Non-pigmented ciliary epithelial cell (primary cell): ENCODE measurements at regions not wholly inside any gene's neighbourhood (a gene's known extent, or its start where the extent isn't known, plus 50 kb on each side); places are given as distances from the start of the nearest gene placed in this dataset.
"Not testable (repeated sequence)": the region's sequence is repeated elsewhere in the genome, so short reads cannot be mapped to it uniquely, and the experiment has no call there.

Experiments used
- DNase-seq: peaks from one replicate; pipeline ENCODE4 v3.0.0-alpha.2; 2010; ENCODE audit warnings: low read depth

GRCh38 chr2:150702791-150703190 lies 215.3 kb upstream of the RND3 start:
- no peak for DNase-seq

- no peak for DNase-seq
These were observed 213.5 kb upstream of the RND3 start for GRCh38 chr2:150700666-150701580.

GRCh38 chr2:150699218-150699617 lies 211.8 kb upstream of the RND3 start:
- DNase-seq = no peak

- no peak for DNase-seq
These were observed 210.7 kb upstream of the RND3 start for GRCh38 chr2:150698016-150698661.

- DNase-seq = no peak
These were observed 210.1 kb upstream of the RND3 start for GRCh38 chr2:150697596-150697995.

GRCh38 chr2:150695451-150696135 lies 208.1 kb upstream of the RND3 start:
- DNase-seq = no peak

- no peak for DNase-seq
These were observed 206.1 kb upstream of the RND3 start for GRCh38 chr2:150693556-150693955.

- no peak for DNase-seq
These were observed 203.4 kb upstream of the RND3 start for GRCh38 chr2:150690870-150691269.

- no peak for DNase-seq
These were observed 202.8 kb upstream of the RND3 start for GRCh38 chr2:150690261-150690660.

GRCh38 chr2:150689590-150689989 lies 202.1 kb upstream of the RND3 start:
- DNase-seq = no peak

GRCh38 chr2:150688016-150688415 lies 200.5 kb upstream of the RND3 start:
- no peak for DNase-seq

- DNase-seq = no peak
These were observed 198.9 kb upstream of the RND3 start for GRCh38 chr2:150686391-150686790.

GRCh38 chr2:150681120-150681804 lies 193.8 kb upstream of the RND3 start:
- DNase-seq = peak; percentile 88

- DNase-seq = no peak
These were observed 192.1 kb upstream of the RND3 start for GRCh38 chr2:150679456-150680120.

GRCh38 chr2:150677551-150677950 lies 190.1 kb upstream of the RND3 start:
- DNase-seq = no peak

GRCh38 chr2:150676747-150677383 lies 189.4 kb upstream of the RND3 start:
- no peak for DNase-seq

GRCh38 chr2:150675807-150676206 lies 188.3 kb upstream of the RND3 start:
- DNase-seq = no peak

- no peak for DNase-seq
These were observed 186.8 kb upstream of the RND3 start for GRCh38 chr2:150674283-150674682.

- no peak for DNase-seq
These were observed 184.8 kb upstream of the RND3 start for GRCh38 chr2:150672311-150672710.

GRCh38 chr2:150669492-150669891 lies 182.0 kb upstream of the RND3 start:
- DNase-seq = no peak

- DNase-seq = not testable (repeated sequence)
These were observed 179.6 kb upstream of the RND3 start for GRCh38 chr2:150667039-150667438.
